NCI-H1092 treated with DMSO at 0.1 percent for 48 hours (cell line): ENCODE measurements at regions not wholly inside any gene's neighbourhood (a gene's known extent, or its start where the extent isn't known, plus 50 kb on each side); places are given as distances from the start of the nearest gene placed in this dataset.
"Not testable (repeated sequence)": the region's sequence is repeated elsewhere in the genome, so short reads cannot be mapped to it uniquely, and the experiment has no call there.

Experiments
- DNase-seq: peaks from one replicate; lab custom pipeline; 2025; lab: John Stamatoyannopoulos, UW

GRCh38 chr1:102365071-102365470 lies 368.3 kb upstream of the OLFM3 start:
- no peak for DNase-seq

GRCh38 chr1:102336602-102337001 lies 339.9 kb upstream of the OLFM3 start:
- no peak for DNase-seq

GRCh38 chr1:102318104-102318806 lies 321.5 kb upstream of the OLFM3 start:
- DNase-seq: no peak

GRCh38 chr1:102315096-102315495 lies 318.4 kb upstream of the OLFM3 start:
- no peak for DNase-seq

GRCh38 chr1:102296116-102296515 lies 299.4 kb upstream of the OLFM3 start:
- no peak for DNase-seq

GRCh38 chr1:102282955-102283354 lies 286.2 kb upstream of the OLFM3 start:
- no peak for DNase-seq

GRCh38 chr1:102262994-102263393 lies 266.3 kb upstream of the OLFM3 start:
- no peak for DNase-seq

- DNase-seq: no peak
These were observed 256.2 kb upstream of the OLFM3 start for GRCh38 chr1:102252731-102253505.

- DNase-seq: no peak
These were observed 245.0 kb upstream of the OLFM3 start for GRCh38 chr1:102241431-102242338.

- DNase-seq: no peak
These were observed 242.5 kb upstream of the OLFM3 start for GRCh38 chr1:102239247-102239646.

- no peak for DNase-seq
These were observed 238.1 kb upstream of the OLFM3 start for GRCh38 chr1:102234753-102235359.

- no peak for DNase-seq
These were observed 222.7 kb upstream of the OLFM3 start for GRCh38 chr1:102219463-102219862.

- not testable (repeated sequence) for DNase-seq
These were observed 214.2 kb upstream of the OLFM3 start for GRCh38 chr1:102210891-102211290.

GRCh38 chr1:102191723-102192122 lies 195.0 kb upstream of the OLFM3 start:
- DNase-seq: peak; percentile 35

- DNase-seq: no peak
These were observed 193.7 kb upstream of the OLFM3 start for GRCh38 chr1:102190429-102190828.

- no peak for DNase-seq
These were observed 189.8 kb upstream of the OLFM3 start for GRCh38 chr1:102186536-102186935.

GRCh38 chr1:102185260-102185659 lies 188.5 kb upstream of the OLFM3 start:
- DNase-seq: no peak

GRCh38 chr1:102184477-102184876 lies 187.8 kb upstream of the OLFM3 start:
- no peak for DNase-seq

GRCh38 chr1:102183711-102184110 lies 187.0 kb upstream of the OLFM3 start:
- no peak for DNase-seq

- DNase-seq: no peak
These were observed 186.0 kb upstream of the OLFM3 start for GRCh38 chr1:102182603-102183260.

- DNase-seq: no peak
These were observed 184.6 kb upstream of the OLFM3 start for GRCh38 chr1:102181341-102181740.

GRCh38 chr1:102178480-102178879 lies 181.8 kb upstream of the OLFM3 start:
- DNase-seq: no peak
